ENCODE measurements at regions not wholly inside any gene's neighbourhood (a gene's known extent, or its start where the extent isn't known, plus 50 kb on each side); places are given as distances from the start of the nearest gene placed in this dataset.

GRCh38 chr10:4448030-4448429 is 378.0 kb upstream of the AKR1E2 start:
- no peaks in the 10 kb centered on the region for H3K27me3 ChIP-seq (ENCODE audit: control insufficient read depth in 2 of 2, insufficient read depth in 2 of 2, low read length in 2 of 2)
- H3K36me3 Mint-ChIP-seq, result no peaks in the 10 kb centered on the region
- no peaks in the 10 kb centered on the region for H3K4me1 ChIP-seq (ENCODE audit: control insufficient read depth in 2 of 2, insufficient read depth in 2 of 2, low read length in 2 of 2)
- H3K9me3 Mint-ChIP-seq, result peaks cover 0 to 21% (median 7%) of the 10 kb centered on the region in 11 donors
- CTCF ChIA-PET, result no interaction called here
- H3K27me3 Mint-ChIP-seq, result peaks cover 18 to 26% (median 24%) of the 10 kb centered on the region in 5 donors
- DNase-seq (no peak), ATAC-seq (no peak)
- POLR2A ChIA-PET, result no interaction called here
- intact Hi-C loops (cut with micrococcal nuclease), result no loop called here
- H3K27ac Mint-ChIP-seq, result no peak overlapping the region
- H3K4me1 Mint-ChIP-seq, result peaks cover 0 to 11% (median 9%) of the 10 kb centered on the region in 7 donors
- no peak overlapping the region for H3K4me3 ChIP-seq (ENCODE audit: low read length)
- peaks cover 0 to 6% (median 0%) of the 10 kb centered on the region in 3 experiments for H3K9me3 ChIP-seq (ENCODE audit: control insufficient read depth in 2 of 3, low read length in 3 of 3)
- no peak overlapping the region for H3K4me3 Mint-ChIP-seq
- no peak overlapping the region for H3K27ac ChIP-seq (ENCODE audit: low read depth, low read length)
- H3K36me3 ChIP-seq (ENCODE audit: control insufficient read depth in 2 of 3, insufficient read depth in 3 of 3, low read length in 3 of 3), result no peaks in the 10 kb centered on the region

GRCh38 chr10:4443419-4443818 is 382.6 kb upstream of the AKR1E2 start:
- POLR2A ChIA-PET, result no interaction called here
- DNase-seq (no peak), ATAC-seq (no peak)
- H3K9me3 ChIP-seq (ENCODE audit: control insufficient read depth in 2 of 3, low read length in 3 of 3), result peaks cover 0 to 6% (median 0%) of the 10 kb centered on the region in 3 experiments
- H3K4me3 ChIP-seq (ENCODE audit: low read length), result no peak overlapping the region
- H3K4me1 ChIP-seq (ENCODE audit: control insufficient read depth in 2 of 2, insufficient read depth in 2 of 2, low read length in 2 of 2), result no peaks in the 10 kb centered on the region
- H3K27ac ChIP-seq (ENCODE audit: low read depth, low read length), result no peak overlapping the region
- CTCF ChIA-PET, result interaction anchor here (0.7 kb wide), 1 partner anchor 133 kb away, joined by 3 read pairs; no protein-coding TSS in a partner anchor
- no peaks in the 10 kb centered on the region for H3K36me3 ChIP-seq (ENCODE audit: control insufficient read depth in 2 of 3, insufficient read depth in 3 of 3, low read length in 3 of 3)
- intact Hi-C loops (cut with micrococcal nuclease), result no loop called here
- H3K9me3 Mint-ChIP-seq, result peaks cover 1 to 29% (median 13%) of the 10 kb centered on the region in 11 donors
- H3K27me3 ChIP-seq (ENCODE audit: control insufficient read depth in 2 of 2, insufficient read depth in 2 of 2, low read length in 2 of 2), result no peaks in the 10 kb centered on the region
- no peak overlapping the region for H3K4me3 Mint-ChIP-seq
- H3K36me3 Mint-ChIP-seq, result no peaks in the 10 kb centered on the region
- H3K27me3 Mint-ChIP-seq, result peaks cover 16 to 22% (median 18%) of the 10 kb centered on the region in 5 donors
- no peaks in the 10 kb centered on the region for H3K4me1 Mint-ChIP-seq
- H3K27ac Mint-ChIP-seq, result no peak overlapping the region

GRCh38 chr10:4442296-4442695 is 383.7 kb upstream of the AKR1E2 start:
- ATAC-seq (no peak), DNase-seq (no peak)
- CTCF ChIA-PET, result no interaction called here
- Mint-ChIP-seq H3K27ac (no peak overlapping the region), H3K27me3 (peaks cover 16 to 23% (median 19%) of the 10 kb centered on the region in 5 donors), H3K4me3 (no peak overlapping the region), H3K36me3 (no peaks in the 10 kb centered on the region), H3K4me1 (no peaks in the 10 kb centered on the region), H3K9me3 (peaks cover 1 to 29% (median 13%) of the 10 kb centered on the region in 11 donors)
- POLR2A ChIA-PET, result no interaction called here
- Histone ChIP-seq H3K27ac (ENCODE audit: low read depth, low read length) (no peak overlapping the region), H3K36me3 (ENCODE audit: control insufficient read depth in 2 of 3, insufficient read depth in 3 of 3, low read length in 3 of 3) (no peaks in the 10 kb centered on the region), H3K4me1 (ENCODE audit: control insufficient read depth in 2 of 2, insufficient read depth in 2 of 2, low read length in 2 of 2) (no peaks in the 10 kb centered on the region), H3K9me3 (ENCODE audit: control insufficient read depth in 2 of 3, low read length in 3 of 3) (peaks cover 0 to 6% (median 0%) of the 10 kb centered on the region in 3 experiments), H3K4me3 (ENCODE audit: low read length) (no peak overlapping the region), H3K27me3 (ENCODE audit: control insufficient read depth in 2 of 2, insufficient read depth in 2 of 2, low read length in 2 of 2) (no peaks in the 10 kb centered on the region)
- intact Hi-C loops (cut with micrococcal nuclease), result no loop called here

GRCh38 chr10:4440260-4440659 is 385.7 kb upstream of the AKR1E2 start:
- no peaks in the 10 kb centered on the region for H3K36me3 Mint-ChIP-seq
- Histone ChIP-seq H3K27ac (ENCODE audit: low read depth, low read length) (no peak overlapping the region), H3K36me3 (ENCODE audit: control insufficient read depth in 2 of 3, insufficient read depth in 3 of 3, low read length in 3 of 3) (no peaks in the 10 kb centered on the region), H3K9me3 (ENCODE audit: control insufficient read depth in 2 of 3, low read length in 3 of 3) (peaks cover 0 to 6% (median 0%) of the 10 kb centered on the region in 3 experiments), H3K4me3 (ENCODE audit: low read length) (no peak overlapping the region), H3K4me1 (ENCODE audit: control insufficient read depth in 2 of 2, insufficient read depth in 2 of 2, low read length in 2 of 2) (no peaks in the 10 kb centered on the region), H3K27me3 (ENCODE audit: control insufficient read depth in 2 of 2, insufficient read depth in 2 of 2, low read length in 2 of 2) (no peaks in the 10 kb centered on the region)
- DNase-seq, result no peak
- intact Hi-C loops (cut with micrococcal nuclease), result no loop called here
- peaks cover 1 to 28% (median 13%) of the 10 kb centered on the region in 11 donors for H3K9me3 Mint-ChIP-seq
- H3K4me3 Mint-ChIP-seq, result no peak overlapping the region
- POLR2A ChIA-PET, result no interaction called here
- no peak overlapping the region for H3K27ac Mint-ChIP-seq
- H3K4me1 Mint-ChIP-seq, result no peaks in the 10 kb centered on the region
- ATAC-seq, result no peak
- CTCF ChIA-PET, result no interaction called here
- H3K27me3 Mint-ChIP-seq, result peaks cover 7 to 16% (median 11%) of the 10 kb centered on the region in 5 donors

GRCh38 chr10:4437791-4438190 is 388.2 kb upstream of the AKR1E2 start:
- DNase-seq (no peak), ATAC-seq (no peak)
- intact Hi-C loops (cut with micrococcal nuclease), result no loop called here
- Histone ChIP-seq H3K27ac (ENCODE audit: low read depth, low read length) (no peak overlapping the region), H3K27me3 (ENCODE audit: control insufficient read depth in 2 of 2, insufficient read depth in 2 of 2, low read length in 2 of 2) (no peaks in the 10 kb centered on the region), H3K36me3 (ENCODE audit: control insufficient read depth in 2 of 3, insufficient read depth in 3 of 3, low read length in 3 of 3) (no peaks in the 10 kb centered on the region), H3K4me3 (ENCODE audit: low read length) (no peak overlapping the region), H3K4me1 (ENCODE audit: control insufficient read depth in 2 of 2, insufficient read depth in 2 of 2, low read length in 2 of 2) (no peaks in the 10 kb centered on the region), H3K9me3 (ENCODE audit: control insufficient read depth in 2 of 3, low read length in 3 of 3) (no peaks in the 10 kb centered on the region)
- Mint-ChIP-seq H3K9me3 (peaks cover 0 to 7% (median 3%) of the 10 kb centered on the region in 11 donors), H3K27ac (no peak overlapping the region), H3K4me1 (peaks cover 0 to 2% (median 0%) of the 10 kb centered on the region in 7 donors), H3K4me3 (no peak overlapping the region), H3K27me3 (peaks cover 0 to 14% (median 0%) of the 10 kb centered on the region in 5 donors), H3K36me3 (no peaks in the 10 kb centered on the region)
- CTCF ChIA-PET, result no interaction called here
- POLR2A ChIA-PET, result no interaction called here

- H3K27me3 Mint-ChIP-seq, result peaks cover 0 to 14% (median 0%) of the 10 kb centered on the region in 5 donors
- intact Hi-C loops (cut with micrococcal nuclease), result no loop called here
- ChIA-PET CTCF (no interaction called here), POLR2A (no interaction called here)
- no peaks in the 10 kb centered on the region for H3K36me3 Mint-ChIP-seq
- H3K9me3 ChIP-seq (ENCODE audit: control insufficient read depth in 2 of 3, low read length in 3 of 3), result no peaks in the 10 kb centered on the region
- H3K4me1 Mint-ChIP-seq, result peaks cover 0 to 2% (median 0%) of the 10 kb centered on the region in 7 donors
- H3K36me3 ChIP-seq (ENCODE audit: control insufficient read depth in 2 of 3, insufficient read depth in 3 of 3, low read length in 3 of 3), result no peaks in the 10 kb centered on the region
- H3K4me3 Mint-ChIP-seq, result no peak overlapping the region
- no peak overlapping the region for H3K4me3 ChIP-seq (ENCODE audit: low read length)
- no peak overlapping the region for H3K27ac ChIP-seq (ENCODE audit: low read depth, low read length)
- DNase-seq (no peak), ATAC-seq (no peak)
- no peak overlapping the region for H3K27ac Mint-ChIP-seq
- H3K27me3 ChIP-seq (ENCODE audit: control insufficient read depth in 2 of 2, insufficient read depth in 2 of 2, low read length in 2 of 2), result no peaks in the 10 kb centered on the region
- H3K4me1 ChIP-seq (ENCODE audit: control insufficient read depth in 2 of 2, insufficient read depth in 2 of 2, low read length in 2 of 2), result no peaks in the 10 kb centered on the region
- H3K9me3 Mint-ChIP-seq, result peaks cover 0 to 3% (median 0%) of the 10 kb centered on the region in 11 donors
Measured at GRCh38 chr10:4437061-4437460, 388.9 kb upstream of the AKR1E2 start.

GRCh38 chr10:4436103-4436502 is 389.9 kb upstream of the AKR1E2 start:
- Mint-ChIP-seq H3K36me3 (no peaks in the 10 kb centered on the region), H3K4me1 (peaks cover 0 to 2% (median 0%) of the 10 kb centered on the region in 7 donors), H3K9me3 (no peaks in the 10 kb centered on the region), H3K4me3 (no peak overlapping the region), H3K27ac (no peak overlapping the region), H3K27me3 (peaks cover 0 to 14% (median 0%) of the 10 kb centered on the region in 5 donors)
- no peaks in the 10 kb centered on the region for H3K36me3 ChIP-seq (ENCODE audit: control insufficient read depth in 2 of 3, insufficient read depth in 3 of 3, low read length in 3 of 3)
- H3K4me3 ChIP-seq (ENCODE audit: low read length), result no peak overlapping the region
- no peaks in the 10 kb centered on the region for H3K9me3 ChIP-seq (ENCODE audit: control insufficient read depth in 2 of 3, low read length in 3 of 3)
- no peak overlapping the region for H3K27ac ChIP-seq (ENCODE audit: low read depth, low read length)
- intact Hi-C loops (cut with micrococcal nuclease), result no loop called here
- ChIA-PET CTCF (no interaction called here), POLR2A (no interaction called here)
- no peak for DNase-seq
- no peaks in the 10 kb centered on the region for H3K4me1 ChIP-seq (ENCODE audit: control insufficient read depth in 2 of 2, insufficient read depth in 2 of 2, low read length in 2 of 2)
- no peaks in the 10 kb centered on the region for H3K27me3 ChIP-seq (ENCODE audit: control insufficient read depth in 2 of 2, insufficient read depth in 2 of 2, low read length in 2 of 2)
- no peak for ATAC-seq

Data from naive thymus-derived CD4-positive, alpha-beta T cell (primary cell).